Neuronal stem cell (in vitro differentiated cells): ENCODE measurements at regions not wholly inside any gene's neighbourhood (a gene's known extent, or its start where the extent isn't known, plus 50 kb on each side); places are given as distances from the start of the nearest gene placed in this dataset.

Experiments used
- DNase-seq: peaks from one replicate; pipeline ENCODE4 v3.0.0-alpha.2; 2013; ENCODE audit warnings: low spot score
- H2AFZ ChIP-seq: one replicate; pipeline ENCODE4 v1.6.1; 2013; ENCODE audit warnings: mild to moderate bottlenecking, low read length, inconsistent platforms
- H2AK5ac ChIP-seq: 2 replicates; pipeline ENCODE4 v1.6.1; 2013; ENCODE audit warnings: low read depth, mild to moderate bottlenecking, inconsistent platforms, low read length, moderate library complexity, mixed read lengths
- H2BK120ac ChIP-seq: 2 replicates; pipeline ENCODE4 v1.6.1; 2013; ENCODE audit warnings: low read depth, mild to moderate bottlenecking, inconsistent platforms, low read length, moderate library complexity, mixed read lengths
- H2BK12ac ChIP-seq: one replicate; pipeline ENCODE4 v1.6.1; 2013; ENCODE audit warnings: low read length, inconsistent platforms
- H2BK15ac ChIP-seq: 2 replicates; pipeline ENCODE4 v1.6.1; 2013; ENCODE audit warnings: mild to moderate bottlenecking, low read length, inconsistent platforms, mixed read lengths
- H2BK5ac ChIP-seq: one replicate; pipeline ENCODE4 v1.6.1; 2013; ENCODE audit warnings: inconsistent platforms, mild to moderate bottlenecking, low read length, moderate library complexity
- H3K14ac ChIP-seq: one replicate; pipeline ENCODE4 v1.6.1; 2013; ENCODE audit warnings: low read length, inconsistent platforms
- H3K18ac ChIP-seq: 2 replicates; pipeline ENCODE4 v1.6.1; 2013; ENCODE audit warnings: low read length, inconsistent platforms
- H3K23ac ChIP-seq: 2 replicates; pipeline ENCODE4 v1.6.1; 2013; ENCODE audit warnings: low read depth, mild to moderate bottlenecking, mixed read lengths, low read length, inconsistent platforms; ENCODE audit not compliant: poor library complexity
- H3K27ac ChIP-seq: replicated peaks from 3 replicates; pipeline ENCODE4 v1.5.1; 2013; ENCODE audit warnings: low read length, inconsistent platforms
- H3K27me3 ChIP-seq, 3 experiments: 2 replicates each; pipeline ENCODE4 v1.6.1; 2013; ENCODE audit warnings: low read length in 3 of 3, mild to moderate bottlenecking in 2 of 3, inconsistent platforms in 1 of 3, low read depth in 1 of 3, mixed read lengths in 1 of 3, moderate library complexity in 1 of 3; ENCODE audit not compliant: control insufficient read depth in 3 of 3, insufficient read depth in 3 of 3
- H3K36me3 ChIP-seq, 2 donors: replicated peaks in 1 of 2; 2 replicates each; pipeline ENCODE4 v1.6.1; 2013; ENCODE audit warnings: low read length in 2 of 2; ENCODE audit not compliant: control insufficient read depth in 2 of 2, insufficient read depth in 2 of 2
- H3K4ac ChIP-seq: 2 replicates; pipeline ENCODE4 v1.6.1; 2013; ENCODE audit warnings: inconsistent platforms, mild to moderate bottlenecking, low read length, moderate library complexity
- H3K4me1 ChIP-seq, 2 donors: 1 replicate in 1 of 2; 2 replicates in 1 of 2; pipeline ENCODE4 v1.6.1; 2013; ENCODE audit warnings: low read length in 2 of 2, low read depth in 1 of 2; ENCODE audit not compliant: control insufficient read depth in 2 of 2, insufficient read depth in 1 of 2
- H3K4me2 ChIP-seq: one replicate; pipeline ENCODE4 v1.6.1; 2013; ENCODE audit warnings: mild to moderate bottlenecking, low read length, inconsistent platforms; ENCODE audit not compliant: insufficient read depth, poor library complexity, severe bottlenecking
- H3K4me3 ChIP-seq, 2 donors: 2 replicates each; pipeline ENCODE4 v1.5.1; 2013; ENCODE audit warnings: low read length in 2 of 2, mild to moderate bottlenecking in 2 of 2, inconsistent platforms in 1 of 2, moderate library complexity in 1 of 2
- H3K79me1 ChIP-seq: one replicate; pipeline ENCODE4 v1.6.1; 2013; ENCODE audit warnings: low read depth, mild to moderate bottlenecking, inconsistent platforms, low read length, moderate library complexity
- H3K9ac ChIP-seq: one replicate; pipeline ENCODE4 v1.6.1; 2013; ENCODE audit warnings: mild to moderate bottlenecking, low read depth, low read length, inconsistent platforms; ENCODE audit not compliant: poor library complexity
- H3K9me3 ChIP-seq, 2 donors: replicated peaks in 1 of 2; 2 replicates each; pipeline versions ENCODE3 to v1.6.1; 2013; ENCODE audit warnings: low read length in 2 of 2, mild to moderate bottlenecking in 2 of 2, inconsistent platforms in 1 of 2, low read depth in 1 of 2, mixed read lengths in 1 of 2, moderate library complexity in 1 of 2; ENCODE audit not compliant: control insufficient read depth in 2 of 2, insufficient read depth in 1 of 2
- H4K8ac ChIP-seq: one replicate; pipeline ENCODE4 v1.6.1; 2013; ENCODE audit warnings: low read depth, mild to moderate bottlenecking, inconsistent platforms, low read length, moderate library complexity
- H4K91ac ChIP-seq: one replicate; pipeline ENCODE4 v1.6.1; 2013; ENCODE audit warnings: low read length, low read depth, mild to moderate bottlenecking, inconsistent platforms; ENCODE audit not compliant: poor library complexity
- WGBS, 2 donors: extraction: QIAGEN DNeasy Blood & Tissue Kit; methylation state at CpG; one replicate each; pipeline ENCODE4 v1.1.7; 2013; ENCODE audit warnings: missing lambda C conversion rate in 2 of 2, mixed read lengths in 1 of 2; ENCODE audit not compliant: insufficient read length in 2 of 2, insufficient replicate concordance in 1 of 2; ENCODE audit errors: extremely low coverage in 2 of 2; 5-methylcytosine and 5-hydroxymethylcytosine counted together

- no peak overlapping the region for H2AFZ ChIP-seq
These were observed 186.1 kb downstream of the OTOL1 start for GRCh38 chr3:161682715-161683114.

GRCh38 chr3:161689584-161690298, 193.1 kb downstream of the OTOL1 start:
- Histone ChIP-seq H3K18ac (no peak overlapping the region), H4K8ac (no peak overlapping the region)
- WGBS, 2 donors = no CpG with 5 or more reads among the region's 5 CpGs

More at GRCh38 chr3:161682715-161683114, 186.1 kb downstream of the OTOL1 start:
- Histone ChIP-seq H3K14ac (no peak overlapping the region), H3K9ac (no peak overlapping the region), H2BK15ac (no peak overlapping the region), H2AK5ac (no peak overlapping the region), H3K27ac (no peak overlapping the region), H2BK12ac (no peak overlapping the region), H4K8ac (no peak overlapping the region), H3K27me3 (no peaks in the 10 kb centered on the region), H2BK5ac (no peak overlapping the region), H3K4me1 (no peaks in the 10 kb centered on the region), H3K18ac (no peak overlapping the region), H3K4me3 (no peak overlapping the region), H3K4me2 (no peak overlapping the region), H3K4ac (no peak overlapping the region), H3K9me3 (no peaks in the 10 kb centered on the region), H3K79me1 (no peaks in the 10 kb centered on the region), H3K36me3 (no peaks in the 10 kb centered on the region), H4K91ac (no peak overlapping the region), H2BK120ac (no peak overlapping the region), H3K23ac (no peak overlapping the region)
- WGBS, 2 donors = no CpG with 5 or more reads among the region's 2 CpGs
- DNase-seq = no peak

GRCh38 chr3:161690299-161690620, 193.7 kb downstream of the OTOL1 start:
- no peak overlapping the region for H2BK120ac ChIP-seq
- no peaks in the 10 kb centered on the region for H3K4me1 ChIP-seq
- no peak overlapping the region for H3K14ac ChIP-seq
- H2AFZ ChIP-seq = no peak overlapping the region
- H3K79me1 ChIP-seq = no peaks in the 10 kb centered on the region
- no peak overlapping the region for H3K18ac ChIP-seq
- WGBS, 2 donors = no CpG with 5 or more reads among the region's 3 CpGs
- no peak overlapping the region for H2BK15ac ChIP-seq
- H4K8ac ChIP-seq = no peak overlapping the region
- no peak overlapping the region for H2AK5ac ChIP-seq
- no peak overlapping the region for H2BK5ac ChIP-seq
- H2BK12ac ChIP-seq = no peak overlapping the region
- H3K4me3 ChIP-seq = no peak overlapping the region
- no peak overlapping the region for H3K4ac ChIP-seq
- no peak overlapping the region for H3K23ac ChIP-seq
- DNase-seq = no peak
- no peaks in the 10 kb centered on the region for H3K27me3 ChIP-seq
- no peak overlapping the region for H3K4me2 ChIP-seq
- H3K36me3 ChIP-seq = no peaks in the 10 kb centered on the region
- H3K27ac ChIP-seq = no peak overlapping the region
- no peaks in the 10 kb centered on the region for H3K9me3 ChIP-seq
- H4K91ac ChIP-seq = no peak overlapping the region
- no peak overlapping the region for H3K9ac ChIP-seq

More at GRCh38 chr3:161689584-161690298, 193.1 kb downstream of the OTOL1 start:
- no peaks in the 10 kb centered on the region for H3K36me3 ChIP-seq
- no peak overlapping the region for H2BK15ac ChIP-seq
- H3K9me3 ChIP-seq = no peaks in the 10 kb centered on the region
- no peak overlapping the region for H3K23ac ChIP-seq
- H3K4me1 ChIP-seq = no peaks in the 10 kb centered on the region
- H3K4me3 ChIP-seq = no peak overlapping the region
- no peak overlapping the region for H2BK5ac ChIP-seq
- no peak overlapping the region for H3K4ac ChIP-seq
- no peaks in the 10 kb centered on the region for H3K79me1 ChIP-seq
- no peak overlapping the region for H2AFZ ChIP-seq
- no peak for DNase-seq
- no peak overlapping the region for H3K4me2 ChIP-seq
- no peak overlapping the region for H2AK5ac ChIP-seq
- no peak overlapping the region for H3K14ac ChIP-seq
- no peaks in the 10 kb centered on the region for H3K27me3 ChIP-seq
- no peak overlapping the region for H4K91ac ChIP-seq
- H3K9ac ChIP-seq = no peak overlapping the region
- H2BK120ac ChIP-seq = no peak overlapping the region
- H2BK12ac ChIP-seq = no peak overlapping the region
- no peak overlapping the region for H3K27ac ChIP-seq

- no CpG with 5 or more reads among the region's 1 CpG for WGBS, 2 donors
- H3K79me1 ChIP-seq = no peaks in the 10 kb centered on the region
- no peak overlapping the region for H2BK120ac ChIP-seq
- no peaks in the 10 kb centered on the region for H3K36me3 ChIP-seq
- no peak overlapping the region for H3K27ac ChIP-seq
- H3K4me2 ChIP-seq = no peak overlapping the region
- no peak overlapping the region for H2AK5ac ChIP-seq
- H3K9ac ChIP-seq = no peak overlapping the region
- H4K91ac ChIP-seq = no peak overlapping the region
- no peak overlapping the region for H4K8ac ChIP-seq
- H3K18ac ChIP-seq = no peak overlapping the region
- H2BK15ac ChIP-seq = no peak overlapping the region
- H3K9me3 ChIP-seq = no peaks in the 10 kb centered on the region
- H3K4me3 ChIP-seq = no peak overlapping the region
- no peaks in the 10 kb centered on the region for H3K4me1 ChIP-seq
- DNase-seq = no peak
- no peak overlapping the region for H3K14ac ChIP-seq
- H3K27me3 ChIP-seq = no peaks in the 10 kb centered on the region
- H3K4ac ChIP-seq = no peak overlapping the region
- H3K23ac ChIP-seq = no peak overlapping the region
- no peak overlapping the region for H2BK12ac ChIP-seq
- no peak overlapping the region for H2AFZ ChIP-seq
- H2BK5ac ChIP-seq = no peak overlapping the region
These were observed 195.1 kb downstream of the OTOL1 start for GRCh38 chr3:161691677-161692076.
